ENCODE measurements at regions not wholly inside any gene's neighbourhood (a gene's known extent, or its start where the extent isn't known, plus 50 kb on each side); places are given as distances from the start of the nearest gene placed in this dataset.

DNA sequence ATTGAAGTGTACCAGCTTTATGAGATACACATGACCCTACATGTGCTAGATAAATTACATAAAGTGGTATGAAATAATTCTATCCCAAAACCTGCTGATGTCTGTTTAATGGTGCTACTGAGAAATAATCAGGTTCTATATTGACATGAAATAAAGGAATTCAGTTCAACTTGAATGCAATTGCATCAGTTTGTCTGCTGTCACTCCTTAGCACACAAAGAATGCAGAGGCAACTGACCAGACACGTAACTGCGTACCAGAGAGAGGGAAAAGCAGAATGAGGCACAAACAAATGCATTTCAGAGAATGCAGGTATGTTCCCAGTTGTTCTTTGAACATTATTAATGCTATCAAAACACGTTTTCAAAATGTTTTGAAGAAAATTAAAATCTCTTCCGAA lies 98.8 kb upstream of the AGR3 start:
- TF ChIP-seq, protein P1, sequence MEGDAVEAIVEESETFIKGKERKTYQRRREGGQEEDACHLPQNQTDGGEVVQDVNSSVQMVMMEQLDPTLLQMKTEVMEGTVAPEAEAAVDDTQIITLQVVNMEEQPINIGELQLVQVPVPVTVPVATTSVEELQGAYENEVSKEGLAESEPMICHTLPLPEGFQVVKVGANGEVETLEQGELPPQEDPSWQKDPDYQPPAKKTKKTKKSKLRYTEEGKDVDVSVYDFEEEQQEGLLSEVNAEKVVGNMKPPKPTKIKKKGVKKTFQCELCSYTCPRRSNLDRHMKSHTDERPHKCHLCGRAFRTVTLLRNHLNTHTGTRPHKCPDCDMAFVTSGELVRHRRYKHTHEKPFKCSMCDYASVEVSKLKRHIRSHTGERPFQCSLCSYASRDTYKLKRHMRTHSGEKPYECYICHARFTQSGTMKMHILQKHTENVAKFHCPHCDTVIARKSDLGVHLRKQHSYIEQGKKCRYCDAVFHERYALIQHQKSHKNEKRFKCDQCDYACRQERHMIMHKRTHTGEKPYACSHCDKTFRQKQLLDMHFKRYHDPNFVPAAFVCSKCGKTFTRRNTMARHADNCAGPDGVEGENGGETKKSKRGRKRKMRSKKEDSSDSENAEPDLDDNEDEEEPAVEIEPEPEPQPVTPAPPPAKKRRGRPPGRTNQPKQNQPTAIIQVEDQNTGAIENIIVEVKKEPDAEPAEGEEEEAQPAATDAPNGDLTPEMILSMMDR (IDR thresholded peaks at IDR 0.05), result no peak
- TF ChIP-seq POLR2A (IDR thresholded peaks at IDR 0.05) (no peak), POLR2AphosphoS5 (IDR thresholded peaks at IDR 0.05) (no peak)
